Endometrium (tissue), 2 donors: ENCODE measurements at regions not wholly inside any gene's neighbourhood (a gene's known extent, or its start where the extent isn't known, plus 50 kb on each side); places are given as distances from the start of the nearest gene placed in this dataset.
"Not testable (repeated sequence)": the region's sequence is repeated elsewhere in the genome, so short reads cannot be mapped to it uniquely, and the experiment has no call there.

Experiments used
- FAIRE-seq: peaks from 2 replicates; lab custom pipeline; 2012; peaks lifted over from hg19 to GRCh38; lab: Jason Lieb, UNC
- donor health status: control.
- donor health status: control.

DNA sequence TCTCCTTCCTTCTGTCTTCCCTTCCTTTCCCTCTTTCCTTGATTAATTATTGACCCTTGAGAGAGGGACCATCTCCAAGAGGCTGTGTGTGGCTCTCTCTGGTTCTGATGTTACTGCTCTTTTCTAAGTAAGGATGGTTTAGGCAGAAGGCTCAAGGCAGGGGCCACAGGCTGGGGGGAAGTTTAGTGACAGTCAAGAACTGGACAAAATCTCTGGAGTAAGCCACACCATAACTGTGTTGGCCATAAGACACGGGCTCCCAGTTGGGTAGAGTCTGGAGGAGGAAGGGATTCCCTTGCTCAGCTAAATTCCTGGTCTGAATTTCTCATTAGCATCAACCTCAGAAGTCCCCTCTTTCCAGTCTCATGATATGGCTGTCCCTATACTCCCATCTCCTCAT is 74.7 kb downstream of the BUD13 start:
- FAIRE-seq, result no peak

DNA sequence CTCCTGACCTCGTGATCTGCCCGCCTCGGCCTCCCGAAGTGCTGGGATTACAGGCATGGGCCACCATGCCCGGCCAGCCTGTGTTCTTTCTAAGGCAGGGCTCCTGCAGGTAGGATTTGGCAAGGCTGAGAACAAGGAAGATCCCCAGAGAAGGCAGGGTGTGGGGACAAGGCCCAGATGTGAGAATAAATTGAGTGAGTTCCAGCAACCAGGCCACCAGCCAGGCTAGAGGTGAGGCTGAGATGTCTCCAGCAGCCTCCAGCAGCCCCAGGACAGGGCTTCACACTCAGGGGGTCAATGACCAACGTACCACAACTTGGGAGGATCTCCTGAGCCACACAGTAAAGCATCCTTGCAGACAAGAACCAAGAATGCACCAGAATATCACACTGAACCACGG is 75.1 kb downstream of the BUD13 start:
- no peak for FAIRE-seq

- FAIRE-seq, result no peak
Observed at GRCh38 chr11:116697011-116697410, 75.8 kb downstream of the BUD13 start.

- FAIRE-seq, result no peak
Observed at GRCh38 chr11:116696381-116696941, 76.3 kb downstream of the BUD13 start.

DNA sequence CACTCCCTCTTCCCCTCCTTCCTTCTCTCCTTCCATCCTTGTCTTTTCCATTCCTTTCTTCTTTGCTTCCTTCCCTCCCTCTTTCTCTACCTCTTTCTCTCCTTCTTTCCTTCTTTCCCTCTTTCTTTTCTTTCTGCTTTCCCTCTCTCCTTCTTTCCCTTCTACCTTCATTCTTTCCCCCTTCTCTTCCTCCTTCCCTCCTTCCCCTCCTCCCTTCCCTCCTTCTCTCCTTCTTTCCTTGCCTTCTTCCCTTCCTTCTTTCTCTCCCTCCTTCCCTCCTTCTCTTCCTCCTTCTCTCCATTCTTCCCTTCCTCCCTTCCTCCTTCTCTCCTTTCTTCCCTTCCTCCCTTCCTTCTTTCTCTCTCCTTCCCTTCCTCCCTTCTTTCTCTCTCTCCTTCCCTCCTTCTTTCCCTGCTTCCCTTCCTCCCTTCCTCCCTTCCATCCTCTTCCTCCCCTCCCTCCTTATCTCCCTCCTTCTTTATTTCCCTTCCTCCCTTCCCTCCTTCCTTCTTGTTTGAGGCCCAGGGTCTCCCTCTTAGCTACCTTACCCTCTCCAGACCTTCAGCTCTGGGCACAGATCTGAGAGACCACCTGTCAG is 77.0 kb downstream of the BUD13 start:
- no peak for FAIRE-seq

DNA sequence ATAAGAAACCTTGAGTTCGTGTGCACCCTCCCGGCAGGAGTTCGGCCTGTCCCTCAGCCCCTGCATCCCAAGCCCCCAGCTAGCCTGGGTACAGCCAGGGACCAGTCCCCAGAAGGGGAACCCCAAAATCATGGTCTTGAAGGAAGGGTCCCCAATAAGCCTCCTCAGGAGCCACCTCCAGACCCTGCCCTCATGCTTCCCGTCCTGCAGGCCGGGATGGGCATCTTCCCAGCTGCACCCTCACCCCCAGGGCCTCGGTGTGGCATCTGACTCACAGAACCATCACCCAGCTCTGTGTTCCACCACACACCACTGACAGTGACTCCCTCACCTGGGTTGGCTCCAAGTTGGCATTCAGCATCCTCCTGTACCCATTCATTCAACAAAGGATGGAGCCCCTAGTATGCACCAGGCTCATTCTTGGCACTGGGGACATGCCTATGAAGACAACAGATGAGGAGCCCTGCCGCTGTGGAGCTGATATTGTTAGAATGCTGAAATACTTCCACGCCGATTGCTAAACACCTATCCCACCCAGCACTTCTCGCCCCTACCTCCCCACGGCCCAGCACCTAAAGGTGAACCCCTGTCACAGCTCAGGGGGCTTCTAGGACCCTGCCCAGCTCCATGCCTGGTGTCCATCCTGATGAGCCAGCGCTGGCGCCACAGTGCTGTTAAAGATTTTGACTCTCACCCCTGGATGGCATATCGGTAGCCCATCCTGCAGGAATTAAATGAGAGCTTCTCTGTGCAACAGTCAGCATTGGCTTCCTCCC is 77.8 kb downstream of the BUD13 start:
- FAIRE-seq, result no peak

DNA sequence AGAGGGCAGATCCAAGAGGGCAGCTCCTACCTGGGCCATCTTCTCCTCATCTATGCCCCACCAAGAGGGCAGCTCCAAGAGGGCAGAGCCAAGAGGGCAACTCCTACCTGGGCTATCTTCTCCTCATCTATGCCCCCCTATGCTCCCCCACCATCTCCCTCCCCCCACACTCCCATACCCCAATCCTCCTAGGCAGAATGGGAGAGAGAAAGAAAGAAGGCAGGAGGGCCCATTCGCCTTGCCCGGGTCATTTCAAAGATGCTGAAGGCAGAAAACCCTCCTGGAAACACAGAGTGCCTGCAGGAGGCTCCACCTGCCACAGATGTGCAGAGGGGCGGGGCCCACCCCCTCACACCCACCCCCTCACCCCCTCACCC is 78.5 kb downstream of the BUD13 start:
- no peak for FAIRE-seq

DNA sequence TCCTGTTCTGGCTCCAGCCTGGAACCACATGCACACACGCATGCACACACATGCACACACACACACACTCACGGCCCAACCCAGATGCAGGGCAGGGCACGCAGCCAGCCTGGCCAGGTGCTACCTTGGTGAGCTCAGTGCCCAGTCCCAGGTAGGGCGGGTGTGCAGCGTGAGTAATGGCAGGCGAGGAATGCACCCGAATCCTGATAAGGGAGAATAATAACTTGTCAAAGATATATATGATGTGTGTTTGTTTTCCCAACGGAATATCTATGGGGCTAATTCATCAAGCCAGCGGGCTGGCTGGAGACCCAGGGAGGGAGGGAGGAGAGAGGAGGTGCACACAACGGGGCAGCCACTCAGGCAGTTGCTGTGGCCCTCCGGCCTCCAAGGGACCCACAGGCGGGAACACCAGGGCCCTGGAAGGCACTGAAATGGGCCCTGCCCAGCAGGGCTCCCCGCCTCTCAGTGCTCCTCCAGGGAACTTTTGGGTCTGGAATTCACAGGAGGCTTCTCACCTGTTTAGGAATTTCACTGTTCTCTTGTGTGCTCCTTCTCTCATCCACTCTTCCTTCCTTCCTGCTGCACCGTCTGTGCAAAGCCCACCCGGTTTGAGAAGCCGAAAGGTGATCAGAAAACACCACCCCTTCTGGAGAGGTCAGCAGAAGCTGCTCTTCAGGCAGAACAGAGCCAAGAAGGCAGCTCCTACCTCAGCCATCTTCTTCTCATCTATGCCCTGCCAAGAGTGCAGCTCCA is 79.0 kb downstream of the BUD13 start:
- FAIRE-seq, result no peak

- FAIRE-seq, result no peak
Observed at GRCh38 chr11:116693102-116693570, 79.7 kb downstream of the BUD13 start.

DNA sequence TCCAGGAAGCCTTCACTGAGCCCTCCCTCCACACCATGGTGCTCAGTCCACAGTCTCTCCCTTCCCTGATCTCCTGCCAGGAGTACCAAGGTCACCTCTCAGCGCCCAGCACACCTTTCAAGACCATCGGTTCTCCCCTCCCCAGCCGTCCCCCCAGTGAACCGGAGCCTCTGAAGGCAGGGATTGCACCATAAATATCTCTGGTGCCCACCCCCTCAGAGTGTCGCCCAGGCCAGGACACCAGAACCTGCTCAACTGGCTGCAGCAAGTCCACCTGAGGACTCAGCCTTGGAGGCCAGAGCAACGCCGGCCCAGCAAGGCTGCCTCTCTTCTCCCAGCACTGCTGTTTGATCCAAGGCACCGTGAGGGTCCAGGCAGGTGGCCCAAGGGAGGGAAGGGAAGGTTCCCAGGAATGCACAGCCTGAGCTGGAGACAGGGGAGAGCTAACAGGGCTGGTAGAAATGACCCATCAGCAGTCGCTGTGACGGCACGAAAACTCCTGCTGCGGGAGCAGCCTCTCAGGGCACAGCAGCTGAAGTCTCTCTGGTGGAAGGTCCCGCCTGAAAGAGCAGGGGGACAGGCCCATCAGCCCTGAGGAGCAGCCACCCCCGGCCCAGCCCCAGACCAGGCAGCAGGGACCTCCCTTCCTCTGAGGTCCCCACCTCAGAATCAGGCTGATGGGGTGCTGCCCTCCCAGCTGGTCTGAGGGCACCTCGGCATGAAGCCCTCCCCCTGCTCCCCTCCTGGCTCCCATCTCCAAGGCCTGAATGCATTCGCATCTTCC is 80.3 kb downstream of the BUD13 start:
- FAIRE-seq, result no peak

DNA sequence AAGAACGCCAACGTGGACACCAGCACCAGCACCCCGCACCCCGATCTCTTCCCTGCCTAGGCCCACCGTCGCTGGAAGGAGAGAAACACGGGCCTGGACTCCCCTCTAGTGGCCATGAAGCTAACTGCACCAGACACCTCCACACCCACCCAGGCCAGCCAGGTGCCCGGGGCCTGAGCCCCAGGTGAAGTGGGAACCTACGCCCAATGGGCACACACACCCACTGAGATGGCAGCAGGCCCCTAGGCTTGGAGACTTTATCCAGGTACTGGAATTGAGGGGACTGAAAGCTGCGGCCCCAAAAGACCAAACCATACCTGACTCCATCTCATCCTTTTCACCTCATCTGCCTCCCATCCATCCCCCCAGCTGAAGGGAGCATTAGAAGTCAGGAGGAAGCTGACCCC is 81.0 kb downstream of the BUD13 start:
- FAIRE-seq, result no peak

DNA sequence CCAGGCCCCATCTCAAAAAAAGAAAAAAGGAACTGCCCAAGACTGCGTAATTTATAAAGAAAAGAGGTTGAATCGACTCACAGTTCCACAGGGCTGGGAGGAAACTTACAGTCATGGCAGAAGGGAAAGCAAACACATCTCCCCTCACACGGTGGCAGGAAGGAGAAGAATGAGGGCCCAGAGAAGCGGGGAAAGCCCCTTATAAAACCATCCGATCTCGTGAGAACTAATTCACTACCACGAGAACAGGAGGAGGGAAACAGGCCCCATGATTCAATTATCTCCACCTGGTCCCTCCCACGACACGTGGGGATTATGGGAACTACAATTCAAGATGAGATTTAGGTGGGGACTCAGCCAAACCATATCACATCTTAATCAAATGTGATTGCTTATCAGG is 82.2 kb downstream of the BUD13 start:
- no peak for FAIRE-seq

GRCh38 chr11:116689413-116690127 is 83.2 kb downstream of the BUD13 start:
- FAIRE-seq, result no peak

- FAIRE-seq, result no peak
Observed at GRCh38 chr11:116688202-116688540, 84.6 kb downstream of the BUD13 start.

- FAIRE-seq, result no peak
Observed at GRCh38 chr11:116687458-116688201, 85.2 kb downstream of the BUD13 start.

GRCh38 chr11:116686866-116687265 is 85.9 kb downstream of the BUD13 start:
- no peak for FAIRE-seq

DNA sequence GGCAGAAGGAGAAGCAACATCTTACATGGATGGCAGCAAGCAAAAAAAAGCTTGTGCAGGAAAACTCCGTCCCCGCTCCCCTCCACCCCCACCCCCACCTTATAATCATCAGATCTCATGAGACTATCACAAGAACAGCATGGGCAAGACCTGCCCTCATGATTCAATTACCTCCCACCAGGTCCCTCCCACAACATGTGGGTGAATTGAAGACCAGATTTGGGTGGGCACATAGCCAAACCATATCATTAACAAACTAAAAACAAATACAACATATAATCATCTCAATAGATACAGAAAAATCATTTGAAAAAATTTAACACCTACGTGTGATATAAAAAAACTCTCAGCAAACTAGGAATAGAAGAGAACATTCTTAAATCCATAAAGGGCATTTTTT is 88.8 kb downstream of the BUD13 start:
- FAIRE-seq, result no peak

DNA sequence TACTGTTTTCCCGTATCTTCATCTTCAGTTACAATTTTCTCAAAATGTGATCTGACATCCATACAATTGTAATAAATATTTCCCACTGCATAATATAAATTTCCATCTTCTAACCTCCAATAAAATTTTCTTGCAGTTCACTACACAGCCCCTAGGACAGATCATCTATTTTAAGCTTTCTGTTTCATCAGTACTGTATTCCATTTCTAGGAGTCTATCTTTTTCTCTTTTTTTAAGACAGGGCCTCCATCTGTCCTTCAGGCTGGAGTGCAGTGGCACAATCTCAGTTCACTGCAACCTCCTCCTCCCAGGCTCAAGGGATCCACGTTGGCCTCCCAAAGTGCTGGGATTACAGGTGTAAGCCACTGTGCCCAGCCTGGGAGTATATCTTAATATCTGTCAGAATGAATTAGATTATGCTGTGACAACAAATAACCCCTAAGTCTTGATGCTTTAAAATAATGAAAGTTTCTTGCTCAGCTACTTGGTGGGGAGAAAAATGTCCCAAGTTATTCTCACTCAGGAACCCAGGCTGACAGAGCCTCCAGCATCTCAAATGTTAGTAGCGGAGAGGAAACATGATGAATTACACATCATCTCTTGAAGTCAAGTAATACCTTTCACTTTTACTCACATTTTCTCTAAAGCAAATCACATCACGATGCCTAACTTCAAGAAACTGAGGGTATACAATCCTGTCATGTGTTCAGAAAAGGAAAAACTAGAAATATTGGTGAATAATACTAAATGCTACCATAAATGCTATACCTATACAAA is 92.2 kb downstream of the BUD13 start:
- FAIRE-seq, result no peak

DNA sequence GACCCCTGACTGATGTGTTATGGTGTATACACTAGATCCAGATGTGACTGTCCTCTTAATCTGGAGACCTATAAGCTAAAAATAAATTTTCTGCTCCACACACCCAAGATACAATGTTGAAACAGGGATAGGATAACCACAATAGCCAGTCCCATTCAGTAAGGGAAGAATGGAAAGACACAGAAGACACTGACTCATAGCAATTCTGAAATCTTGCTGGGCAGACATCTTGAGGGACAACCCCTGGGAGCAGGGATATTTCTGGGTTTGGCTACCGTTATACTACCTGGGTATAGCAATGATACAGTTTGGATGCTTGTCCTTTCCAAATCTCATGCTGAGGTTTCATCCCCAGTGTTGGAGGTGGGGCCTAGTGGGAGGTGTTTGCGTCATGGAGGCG is 93.9 kb downstream of the BUD13 start:
- no peak for FAIRE-seq

DNA sequence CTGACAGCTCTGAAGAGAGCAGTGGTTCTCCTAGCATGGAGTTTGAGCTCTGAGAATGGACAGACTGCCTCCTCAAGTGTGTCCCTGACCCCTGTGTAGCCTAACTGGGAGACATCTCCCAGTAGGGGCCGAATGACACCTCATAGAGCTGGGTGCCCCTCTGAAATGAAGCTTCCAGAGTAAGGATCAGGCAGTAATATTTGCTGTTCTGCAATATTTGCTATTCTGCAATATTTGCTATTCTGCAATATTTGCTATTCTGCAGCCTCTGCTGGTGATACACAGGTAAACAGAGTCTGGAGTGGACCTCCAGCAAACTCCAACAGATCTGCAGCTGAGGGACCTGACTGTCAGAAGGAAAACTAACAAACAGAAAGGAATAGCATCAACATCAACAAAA is 105.5 kb downstream of the BUD13 start:
- not testable (repeated sequence) for FAIRE-seq
